ENCODE measurements at regions not wholly inside any gene's neighbourhood (a gene's known extent, or its start where the extent isn't known, plus 50 kb on each side); places are given as distances from the start of the nearest gene placed in this dataset.

- TF ChIP-seq EZH2 (IDR thresholded peaks at IDR 0.05; ENCODE audit: borderline replicate concordance, low read depth, low read length, severe bottlenecking), result no peak
- TF ChIP-seq CTCF (IDR thresholded peaks at IDR 0.05; ENCODE audit: borderline replicate concordance, extremely low read depth, low read length, poor library complexity, severe bottlenecking), result no peak
These were observed 222.0 kb downstream of the SH2D4B start for GRCh38 chr10:80759693-80760092.
